HL-60/S4 treated with retinoic acid at 250 ng/mL for 4 days and 3 days (cell line): ENCODE measurements at regions not wholly inside any gene's neighbourhood (a gene's known extent, or its start where the extent isn't known, plus 50 kb on each side); places are given as distances from the start of the nearest gene placed in this dataset.

Experiments used
- in situ Hi-C: fragments of 300-500 bp; cut with MboI; formaldehyde crosslinking; loops from 2 replicates; pipeline ENCODE4 v1.7.0; 2022; ENCODE audit warnings: low sequenced_read_pairs

- in situ Hi-C loops, result no loop called here
These were observed 367.4 kb upstream of the CDH20 start for GRCh38 chr18:60965856-60966255.

- in situ Hi-C loops, result no loop called here
These were observed 366.4 kb upstream of the CDH20 start for GRCh38 chr18:60966876-60967275.

- in situ Hi-C loops, result no loop called here
These were observed 357.8 kb upstream of the CDH20 start for GRCh38 chr18:60975420-60975819.

GRCh38 chr18:60976976-60977375 lies 356.3 kb upstream of the CDH20 start:
- in situ Hi-C loops, result no loop called here

GRCh38 chr18:60978338-60978737 lies 354.9 kb upstream of the CDH20 start:
- in situ Hi-C loops, result no loop called here

- in situ Hi-C loops, result no loop called here
These were observed 352.7 kb upstream of the CDH20 start for GRCh38 chr18:60980422-60981005.

GRCh38 chr18:60981682-60982328 lies 351.4 kb upstream of the CDH20 start:
- in situ Hi-C loops, result no loop called here

GRCh38 chr18:60982329-60982695 lies 350.9 kb upstream of the CDH20 start:
- in situ Hi-C loops, result no loop called here

GRCh38 chr18:60982928-60983327 lies 350.3 kb upstream of the CDH20 start:
- in situ Hi-C loops, result no loop called here

- in situ Hi-C loops, result no loop called here
These were observed 348.7 kb upstream of the CDH20 start for GRCh38 chr18:60984510-60984909.

GRCh38 chr18:60987963-60988362 lies 345.3 kb upstream of the CDH20 start:
- in situ Hi-C loops, result no loop called here

- in situ Hi-C loops, result no loop called here
These were observed 336.9 kb upstream of the CDH20 start for GRCh38 chr18:60996326-60996725.

GRCh38 chr18:60996822-60997221 lies 336.4 kb upstream of the CDH20 start:
- in situ Hi-C loops, result no loop called here

- in situ Hi-C loops, result no loop called here
These were observed 332.1 kb upstream of the CDH20 start for GRCh38 chr18:61001138-61001537.

- in situ Hi-C loops, result no loop called here
These were observed 326.5 kb upstream of the CDH20 start for GRCh38 chr18:61006687-61007224.

GRCh38 chr18:61019338-61020301 lies 313.6 kb upstream of the CDH20 start:
- in situ Hi-C loops, result no loop called here

- in situ Hi-C loops, result no loop called here
These were observed 307.6 kb upstream of the CDH20 start for GRCh38 chr18:61025596-61025995.

- in situ Hi-C loops, result no loop called here
These were observed 301.6 kb upstream of the CDH20 start for GRCh38 chr18:61031626-61032025.

GRCh38 chr18:61034580-61034979 lies 298.6 kb upstream of the CDH20 start:
- in situ Hi-C loops, result no loop called here

- in situ Hi-C loops, result no loop called here
These were observed 294.0 kb upstream of the CDH20 start for GRCh38 chr18:61039251-61039650.

- in situ Hi-C loops, result no loop called here
These were observed 285.4 kb upstream of the CDH20 start for GRCh38 chr18:61047794-61048193.

GRCh38 chr18:61057443-61057842 lies 275.8 kb upstream of the CDH20 start:
- in situ Hi-C loops, result no loop called here
